Mammary epithelial cell (primary cell): ENCODE measurements at regions not wholly inside any gene's neighbourhood (a gene's known extent, or its start where the extent isn't known, plus 50 kb on each side); places are given as distances from the start of the nearest gene placed in this dataset.

ENCODE experiments used
- EZH2 ChIP-seq: IDR thresholded peaks from 2 replicates; pipeline ENCODE4 v1.6.1; 2012; ENCODE audit warnings: low read length, inconsistent platforms, borderline replicate concordance
- TF ChIP-seq, protein P1 (sequence below), 2 donors: IDR thresholded peaks in 1 of 2; conservative IDR thresholded peaks in 1 of 2; 2 replicates each; pipeline ENCODE4 v1.5.1; 2011 to 2012; ENCODE audit warnings: inconsistent platforms in 2 of 2, low read length in 2 of 2, mild to moderate bottlenecking in 2 of 2, control low read depth in 1 of 2, low read depth in 1 of 2; ENCODE audit not compliant: insufficient read depth in 1 of 2; ENCODE audit errors: extremely low read depth in 1 of 2

DNA sequence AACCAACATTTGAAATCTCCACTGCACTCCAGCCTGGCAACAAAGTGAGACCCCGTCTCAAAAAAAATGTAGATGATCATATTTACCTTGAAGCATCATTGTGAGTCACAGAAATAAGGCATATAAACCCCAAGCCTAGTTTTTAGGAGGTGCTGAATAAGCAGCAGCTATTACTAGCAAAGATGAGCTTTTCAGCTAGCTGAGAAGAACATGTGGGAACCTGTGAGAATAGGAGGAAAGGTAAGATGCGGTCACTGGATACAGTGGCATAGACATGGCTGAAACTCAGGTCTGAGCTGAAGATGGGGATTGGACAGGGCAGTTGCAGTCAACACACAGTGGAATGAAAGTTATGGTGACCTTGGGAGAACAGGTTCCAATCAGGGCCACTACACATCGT, 284.3 kb upstream of the IRAK1BP1 start:
- TF ChIP-seq, protein P1, sequence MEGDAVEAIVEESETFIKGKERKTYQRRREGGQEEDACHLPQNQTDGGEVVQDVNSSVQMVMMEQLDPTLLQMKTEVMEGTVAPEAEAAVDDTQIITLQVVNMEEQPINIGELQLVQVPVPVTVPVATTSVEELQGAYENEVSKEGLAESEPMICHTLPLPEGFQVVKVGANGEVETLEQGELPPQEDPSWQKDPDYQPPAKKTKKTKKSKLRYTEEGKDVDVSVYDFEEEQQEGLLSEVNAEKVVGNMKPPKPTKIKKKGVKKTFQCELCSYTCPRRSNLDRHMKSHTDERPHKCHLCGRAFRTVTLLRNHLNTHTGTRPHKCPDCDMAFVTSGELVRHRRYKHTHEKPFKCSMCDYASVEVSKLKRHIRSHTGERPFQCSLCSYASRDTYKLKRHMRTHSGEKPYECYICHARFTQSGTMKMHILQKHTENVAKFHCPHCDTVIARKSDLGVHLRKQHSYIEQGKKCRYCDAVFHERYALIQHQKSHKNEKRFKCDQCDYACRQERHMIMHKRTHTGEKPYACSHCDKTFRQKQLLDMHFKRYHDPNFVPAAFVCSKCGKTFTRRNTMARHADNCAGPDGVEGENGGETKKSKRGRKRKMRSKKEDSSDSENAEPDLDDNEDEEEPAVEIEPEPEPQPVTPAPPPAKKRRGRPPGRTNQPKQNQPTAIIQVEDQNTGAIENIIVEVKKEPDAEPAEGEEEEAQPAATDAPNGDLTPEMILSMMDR (conservative IDR thresholded peaks at IDR 0.05 in 1 of 2, IDR thresholded peaks at IDR 0.05 in 1 of 2; ENCODE audit: extremely low read depth in 1 of 2, insufficient read depth in 1 of 2, low read depth in 1 of 2, low read length in 2 of 2), result no peak
- no peak for TF ChIP-seq EZH2
